Astrocyte of the cerebellum (primary cell): ENCODE measurements at regions not wholly inside any gene's neighbourhood (a gene's known extent, or its start where the extent isn't known, plus 50 kb on each side); places are given as distances from the start of the nearest gene placed in this dataset.

ENCODE experiments used
- DNase-seq: peaks from one replicate; pipeline ENCODE4 v3.0.0-alpha.2; 2011; ENCODE audit warnings: low read depth
- H3K4me3 ChIP-seq: 2 replicates; pipeline ENCODE4 v1.5.1; 2011; ENCODE audit warnings: mild to moderate bottlenecking, low read depth, low read length, moderate library complexity
- CTCF ChIP-seq: IDR thresholded peaks from 2 replicates; pipeline ENCODE4 v1.5.1; 2012; ENCODE audit warnings: low read length, low read depth, moderate library complexity, mild to moderate bottlenecking; ENCODE audit errors: missing control alignments
- in situ Hi-C: cut with HindIII; loops from 2 replicates; pipeline ENCODE4 v1.10.0; 2017; ENCODE audit warnings: low sequenced_read_pairs

GRCh38 chr2:181142514-181142913, 162.1 kb downstream of the UBE2E3 start:
- TF ChIP-seq CTCF: no peak
- H3K4me3 ChIP-seq: no peak overlapping the region
- DNase-seq: no peak
- in situ Hi-C loops: no loop called here

GRCh38 chr2:181143790-181144300, 163.4 kb downstream of the UBE2E3 start:
- TF ChIP-seq CTCF: no peak
- in situ Hi-C loops: no loop called here
- no peak for DNase-seq
- no peak overlapping the region for H3K4me3 ChIP-seq

- H3K4me3 ChIP-seq: no peak overlapping the region
- no peak for DNase-seq
- in situ Hi-C loops: no loop called here
- no peak for TF ChIP-seq CTCF
Measured at GRCh38 chr2:181145645-181146044, 165.2 kb downstream of the UBE2E3 start.

GRCh38 chr2:181146171-181146570, 165.8 kb downstream of the UBE2E3 start:
- TF ChIP-seq CTCF: no peak
- in situ Hi-C loops: no loop called here
- no peak overlapping the region for H3K4me3 ChIP-seq
- DNase-seq: no peak

GRCh38 chr2:181149056-181149455, 168.7 kb downstream of the UBE2E3 start:
- DNase-seq: no peak
- no peak for TF ChIP-seq CTCF
- in situ Hi-C loops: no loop called here
- no peak overlapping the region for H3K4me3 ChIP-seq

- H3K4me3 ChIP-seq: no peak overlapping the region
- in situ Hi-C loops: no loop called here
- no peak for DNase-seq
- TF ChIP-seq CTCF: no peak
Measured at GRCh38 chr2:181152226-181152625, 171.8 kb downstream of the UBE2E3 start.

GRCh38 chr2:181152701-181153100, 172.3 kb downstream of the UBE2E3 start:
- no peak for DNase-seq
- H3K4me3 ChIP-seq: no peak overlapping the region
- in situ Hi-C loops: no loop called here
- TF ChIP-seq CTCF: no peak
